Fibroblast of lung (primary cell): ENCODE measurements at regions not wholly inside any gene's neighbourhood (a gene's known extent, or its start where the extent isn't known, plus 50 kb on each side); places are given as distances from the start of the nearest gene placed in this dataset.
A peak's percentile ranks its signal among the peaks of the same experiment; 100 is the strongest.

ENCODE experiments used
- DNase-seq, 2 donors: peaks; one replicate each; pipeline versions ENCODE4 v3.0.0 to v3.0.0-alpha.2; 2010; ENCODE audit warnings: low read depth in 2 of 2
- H2AFZ ChIP-seq: 2 replicates; pipeline ENCODE4 v1.5.1; 2012; ENCODE audit warnings: low read length, control low read depth, inconsistent platforms
- H3K27ac ChIP-seq: 2 replicates; pipeline ENCODE4 v1.5.1; 2011; ENCODE audit warnings: low read length, control low read depth; ENCODE audit not compliant: insufficient read depth
- H3K27me3 ChIP-seq: 2 replicates; pipeline ENCODE4 v1.5.1; 2011; ENCODE audit warnings: mild to moderate bottlenecking, low read length; ENCODE audit not compliant: control insufficient read depth, insufficient read depth
- H3K36me3 ChIP-seq: 2 replicates; pipeline ENCODE4 v1.5.1; 2011; ENCODE audit warnings: low read length; ENCODE audit not compliant: control insufficient read depth, insufficient read depth
- H3K4me1 ChIP-seq: 2 replicates; pipeline ENCODE4 v1.5.1; 2011; ENCODE audit warnings: low read length; ENCODE audit not compliant: control insufficient read depth, insufficient read depth; ENCODE audit errors: extremely low read depth
- H3K4me2 ChIP-seq: 2 replicates; pipeline ENCODE4 v1.5.1; 2011; ENCODE audit warnings: low read length, control low read depth; ENCODE audit not compliant: insufficient read depth; ENCODE audit errors: extremely low read depth
- H3K4me3 ChIP-seq, 4 experiments: fragments of 200-600 bp in 1 of 4; sonication (generic) in 1 of 4; replicated peaks in 1 of 4; 2 replicates each; pipeline ENCODE4 v1.5.1; 2011 to 2016; ENCODE audit warnings: low read length in 4 of 4, low read depth in 3 of 4, mild to moderate bottlenecking in 3 of 4, control low read depth in 2 of 4, inconsistent platforms in 1 of 4, mixed read lengths in 1 of 4; ENCODE audit not compliant: insufficient read depth in 1 of 4; ENCODE audit errors: control extremely low read depth in 1 of 4
- H3K79me2 ChIP-seq: 2 replicates; pipeline ENCODE4 v1.5.1; 2012; ENCODE audit warnings: mild to moderate bottlenecking, low read length, inconsistent platforms; ENCODE audit not compliant: control insufficient read depth, insufficient read depth
- H3K9ac ChIP-seq: 2 replicates; pipeline ENCODE4 v1.5.1; 2011; ENCODE audit warnings: mild to moderate bottlenecking, low read length, control low read depth; ENCODE audit not compliant: insufficient read depth
- H3K9me3 ChIP-seq: 2 replicates; pipeline ENCODE4 v1.5.1; 2012; ENCODE audit warnings: low read depth, low read length; ENCODE audit not compliant: control insufficient read depth, insufficient read depth
- H4K20me1 ChIP-seq: 2 replicates; pipeline ENCODE4 v1.5.1; 2011; ENCODE audit warnings: low read length; ENCODE audit not compliant: control insufficient read depth, insufficient read depth; ENCODE audit errors: extremely low read depth
- CTCF ChIP-seq, 2 donors: IDR thresholded peaks in 1 of 2; conservative IDR thresholded peaks in 1 of 2; 1 replicate in 1 of 2; 2 replicates in 1 of 2; pipeline ENCODE4 v1.5.1; 2011 to 2012; ENCODE audit warnings: low read length in 2 of 2, control low read depth in 1 of 2, inconsistent platforms in 1 of 2, low read depth in 1 of 2, mild to moderate bottlenecking in 1 of 2
- EZH2 ChIP-seq: IDR thresholded peaks from 2 replicates; pipeline ENCODE4 v1.5.1; 2012; ENCODE audit warnings: low read length, control low read depth, mild to moderate bottlenecking; ENCODE audit errors: missing control alignments

- Histone ChIP-seq H3K9ac (no peak overlapping the region), H3K9me3 (no peaks in the 10 kb centered on the region), H4K20me1 (no peaks in the 10 kb centered on the region), H2AFZ (no peak overlapping the region), H3K4me3 (no peak overlapping the region), H3K27me3 (no peaks in the 10 kb centered on the region), H3K4me2 (no peak overlapping the region), H3K79me2 (no peaks in the 10 kb centered on the region), H3K4me1 (no peaks in the 10 kb centered on the region), H3K27ac (no peak overlapping the region), H3K36me3 (no peaks in the 10 kb centered on the region)
- no peak for DNase-seq
- TF ChIP-seq CTCF (conservative IDR thresholded peaks at IDR 0.05 in 1 of 2, IDR thresholded peaks at IDR 0.05 in 1 of 2; ENCODE audit: low read depth in 1 of 2, low read length in 2 of 2) (no peak), EZH2 (no peak)
Measured at GRCh38 chr7:41037691-41038090, 665.2 kb downstream of the INHBA start.

- no peaks in the 10 kb centered on the region for H4K20me1 ChIP-seq
- H3K79me2 ChIP-seq, result no peaks in the 10 kb centered on the region
- H3K27me3 ChIP-seq, result no peaks in the 10 kb centered on the region
- no peak overlapping the region for H3K4me2 ChIP-seq
- TF ChIP-seq CTCF (conservative IDR thresholded peaks at IDR 0.05 in 1 of 2, IDR thresholded peaks at IDR 0.05 in 1 of 2; ENCODE audit: low read depth in 1 of 2, low read length in 2 of 2) (no peak), EZH2 (no peak)
- no peak overlapping the region for H3K4me3 ChIP-seq
- H2AFZ ChIP-seq, result no peak overlapping the region
- no peaks in the 10 kb centered on the region for H3K36me3 ChIP-seq
- H3K27ac ChIP-seq, result no peak overlapping the region
- no peak overlapping the region for H3K9ac ChIP-seq
- no peak for DNase-seq
- H3K9me3 ChIP-seq, result no peaks in the 10 kb centered on the region
- no peaks in the 10 kb centered on the region for H3K4me1 ChIP-seq
Measured at GRCh38 chr7:41035794-41036193, 667.1 kb downstream of the INHBA start.

- Histone ChIP-seq H3K4me1 (peaks cover 7% of the 10 kb centered on the region), H3K4me2 (no peak overlapping the region), H3K9me3 (no peaks in the 10 kb centered on the region), H3K27me3 (no peaks in the 10 kb centered on the region), H3K36me3 (no peaks in the 10 kb centered on the region), H4K20me1 (no peaks in the 10 kb centered on the region), H3K27ac (no peak overlapping the region), H3K9ac (no peak overlapping the region), H3K79me2 (no peaks in the 10 kb centered on the region), H2AFZ (no peak overlapping the region), H3K4me3 (no peak overlapping the region)
- TF ChIP-seq CTCF (conservative IDR thresholded peaks at IDR 0.05 in 1 of 2, IDR thresholded peaks at IDR 0.05 in 1 of 2; ENCODE audit: low read depth in 1 of 2, low read length in 2 of 2), result no peak
- TF ChIP-seq EZH2, result no peak
- peak in 1 of 2 donors; percentile 84 for DNase-seq
Measured at GRCh38 chr7:41033500-41033899, 669.4 kb downstream of the INHBA start.
